GM12892 (cell line): ENCODE measurements at regions not wholly inside any gene's neighbourhood (a gene's known extent, or its start where the extent isn't known, plus 50 kb on each side); places are given as distances from the start of the nearest gene placed in this dataset.
A peak's percentile ranks its signal among the peaks of the same experiment; 100 is the strongest.

Experiments used
- DNase-seq: peaks from one replicate; pipeline ENCODE4 v3.0.0; 2011; ENCODE audit not compliant: insufficient read length
- FAIRE-seq: peaks from 2 replicates; lab custom pipeline; 2011; peaks lifted over from hg19 to GRCh38; lab: Jason Lieb, UNC
- POLR2A ChIP-seq: IDR thresholded peaks from 2 replicates; pipeline ENCODE4 v1.6.1; 2011; ENCODE audit warnings: low read depth, low read length, control low read depth
- POLR2AphosphoS5 ChIP-seq: IDR thresholded peaks from 2 replicates; pipeline ENCODE4 v1.6.1; 2011; ENCODE audit warnings: low read depth, low read length, control low read depth
- TAF1 ChIP-seq: IDR thresholded peaks from 2 replicates; pipeline ENCODE4 v1.6.1; 2011; ENCODE audit warnings: low read depth, mild to moderate bottlenecking, control low read depth, low read length, borderline replicate concordance

DNA sequence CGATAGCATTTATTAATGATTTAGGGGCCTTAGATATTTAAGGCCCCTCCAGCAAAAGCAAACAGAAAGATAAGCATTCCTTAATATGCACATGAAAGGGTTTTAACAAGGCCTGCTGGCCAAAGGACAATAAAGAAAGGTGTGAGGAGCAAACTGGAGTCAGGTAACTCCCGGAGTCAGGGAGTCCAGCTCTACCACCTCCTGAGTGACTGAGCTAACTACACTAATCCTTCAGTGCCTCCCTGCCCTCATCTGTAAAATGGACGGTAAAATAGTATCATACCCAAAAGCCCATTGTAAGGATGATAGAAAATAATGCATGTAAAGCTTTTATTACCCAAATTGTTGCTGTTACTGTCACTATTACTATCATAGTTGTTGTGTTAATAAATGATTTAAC lies 161.7 kb downstream of the SIPA1L2 start:
- FAIRE-seq, result no peak

GRCh38 chr1:232467073-232467760 lies 162.7 kb downstream of the SIPA1L2 start:
- no peak for DNase-seq
- no peak for FAIRE-seq
- TF ChIP-seq POLR2AphosphoS5 (no peak), POLR2A (no peak), TAF1 (no peak)

More for the DNA sequence above, 161.7 kb downstream of the SIPA1L2 start:
- no peak for DNase-seq
- no peak for TF ChIP-seq POLR2A
- TF ChIP-seq TAF1, result no peak
- no peak for TF ChIP-seq POLR2AphosphoS5

GRCh38 chr1:232464325-232464724 lies 165.6 kb downstream of the SIPA1L2 start:
- DNase-seq, result no peak
- TF ChIP-seq POLR2AphosphoS5 (no peak), POLR2A (no peak), TAF1 (no peak)
- FAIRE-seq, result no peak

- no peak for DNase-seq
- TF ChIP-seq POLR2A, result no peak
- TF ChIP-seq TAF1, result no peak
- no peak for TF ChIP-seq POLR2AphosphoS5
- FAIRE-seq, result no peak
Measured at GRCh38 chr1:232463225-232463624, 166.7 kb downstream of the SIPA1L2 start.

GRCh38 chr1:232462213-232462612 lies 167.7 kb downstream of the SIPA1L2 start:
- DNase-seq (no peak), FAIRE-seq (no peak)
- TF ChIP-seq POLR2AphosphoS5 (no peak), POLR2A (no peak), TAF1 (no peak)

GRCh38 chr1:232459826-232460225 lies 170.1 kb downstream of the SIPA1L2 start:
- FAIRE-seq (no peak), DNase-seq (no peak)
- TF ChIP-seq POLR2A (no peak), POLR2AphosphoS5 (no peak), TAF1 (no peak)

- TF ChIP-seq TAF1, result no peak
- no peak for TF ChIP-seq POLR2A
- TF ChIP-seq POLR2AphosphoS5, result no peak
- FAIRE-seq (no peak), DNase-seq (no peak)
Measured at GRCh38 chr1:232459087-232459486, 170.8 kb downstream of the SIPA1L2 start.

DNA sequence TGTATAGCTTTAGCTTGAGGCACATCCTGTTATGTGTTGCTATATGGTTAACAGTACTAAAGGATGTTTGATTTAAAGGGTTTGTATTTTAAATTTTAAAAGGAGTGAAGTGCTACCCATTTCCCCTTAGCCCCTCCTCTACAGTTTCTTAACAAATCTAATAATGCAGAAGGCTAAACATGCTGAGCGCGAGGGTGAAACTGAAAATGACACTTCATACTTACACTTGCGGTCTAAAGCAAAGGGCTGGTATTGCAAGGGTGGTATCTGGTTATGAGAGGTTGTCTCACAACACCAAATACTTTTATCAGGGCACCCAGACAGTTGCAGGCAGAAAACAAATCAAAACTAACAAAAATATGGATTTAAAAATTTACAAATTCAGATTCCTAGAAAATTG lies 172.3 kb downstream of the SIPA1L2 start:
- FAIRE-seq, result peak; percentile 27
- no peak for DNase-seq
- TF ChIP-seq POLR2AphosphoS5 (no peak), POLR2A (no peak), TAF1 (no peak)

- no peak for TF ChIP-seq POLR2AphosphoS5
- TF ChIP-seq TAF1, result no peak
- TF ChIP-seq POLR2A, result no peak
- FAIRE-seq (no peak), DNase-seq (no peak)
Measured at GRCh38 chr1:232456714-232457113, 173.2 kb downstream of the SIPA1L2 start.

DNA sequence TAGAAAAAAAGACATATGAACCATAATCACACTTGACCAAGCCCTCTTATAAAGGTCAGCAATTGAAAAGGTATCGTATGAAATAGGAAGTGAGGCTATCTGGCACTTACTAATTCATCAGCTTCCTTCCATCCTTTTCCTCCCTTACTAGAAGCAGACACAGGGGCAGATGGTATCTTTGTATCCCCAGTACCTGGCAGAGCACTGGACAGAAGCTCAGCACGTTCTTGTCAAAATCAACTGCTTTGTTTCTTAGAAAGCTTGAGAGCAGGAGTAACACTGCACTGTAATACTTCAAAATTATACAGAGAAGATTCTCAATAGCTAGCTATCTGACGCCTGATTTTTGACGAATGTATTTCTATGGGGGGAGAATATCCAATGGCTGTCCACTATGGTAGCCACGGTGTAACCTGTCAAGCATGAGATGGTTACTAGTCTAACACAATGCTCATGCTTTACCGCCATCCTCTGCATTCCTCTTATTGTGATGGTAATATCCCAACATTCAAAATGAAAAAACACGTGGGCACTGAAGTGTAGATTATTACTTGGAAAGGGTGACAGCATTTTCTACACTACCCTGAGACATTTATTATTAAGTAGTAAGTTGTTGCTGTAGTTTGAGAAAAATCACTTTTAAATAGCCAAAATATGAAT lies 175.6 kb downstream of the SIPA1L2 start:
- TF ChIP-seq TAF1 (no peak), POLR2A (no peak), POLR2AphosphoS5 (no peak)
- FAIRE-seq, result no peak

GRCh38 chr1:232452736-232453440 lies 177.0 kb downstream of the SIPA1L2 start:
- DNase-seq (no peak), FAIRE-seq (no peak)
- TF ChIP-seq POLR2A, result no peak
- no peak for TF ChIP-seq POLR2AphosphoS5
- TF ChIP-seq TAF1, result no peak

More for the DNA sequence above, 175.6 kb downstream of the SIPA1L2 start:
- DNase-seq, result no peak

- DNase-seq, result no peak
- no peak for FAIRE-seq
- TF ChIP-seq TAF1 (no peak), POLR2A (no peak), POLR2AphosphoS5 (no peak)
Measured at GRCh38 chr1:232452117-232452516, 177.8 kb downstream of the SIPA1L2 start.
